Upper lobe of left lung (tissue), 6 donors: ENCODE measurements at regions not wholly inside any gene's neighbourhood (a gene's known extent, or its start where the extent isn't known, plus 50 kb on each side); places are given as distances from the start of the nearest gene placed in this dataset.

Experiments used
- ATAC-seq, 2 donors: fragments of 200-7000 bp; cut with Tn5 transposase; one replicate each; pipeline ENCODE4 v1.9.1; 2022; ENCODE audit warnings: mild to moderate bottlenecking in 2 of 2, moderate library complexity in 2 of 2; ENCODE audit not compliant: low FRiP score in 2 of 2
- DNase-seq, 2 donors: peaks; one replicate each; pipeline ENCODE4 v3.0.0-alpha.2; 2019 to 2020
- H3K27ac ChIP-seq, 4 donors: fragments of 200-600 bp; sonication (generic); one replicate each; pipeline ENCODE4 v1.5.1; 2016 to 2019
- H3K27me3 ChIP-seq, 4 donors: fragments of 200-600 bp; sonication (generic); one replicate each; pipeline ENCODE4 v1.5.1; 2017 to 2019
- H3K36me3 ChIP-seq, 4 donors: fragments of 200-600 bp; sonication (generic); one replicate each; pipeline ENCODE4 v1.5.1; 2016 to 2019
- H3K4me1 ChIP-seq, 4 donors: fragments of 200-600 bp; sonication (generic); one replicate each; pipeline ENCODE4 v1.5.1; 2018 to 2019
- H3K4me3 ChIP-seq, 4 donors: fragments of 200-600 bp; sonication (generic); one replicate each; pipeline ENCODE4 v1.5.1; 2017 to 2019; ENCODE audit warnings: mild to moderate bottlenecking in 2 of 4, moderate library complexity in 1 of 4
- H3K9me3 ChIP-seq, 4 donors: fragments of 200-600 bp; sonication (generic); one replicate each; pipeline ENCODE4 v1.5.1; 2018 to 2019
- CTCF ChIP-seq, 6 experiments: fragments of 450-650 bp in 4 of 6; fragments of 200-600 bp in 2 of 6; sonication (generic) in 2 of 6; IDR thresholded peaks; one replicate each; pipeline ENCODE4 v1.5.1; 2016 to 2019; ENCODE audit warnings: antibody characterized with exemption in 6 of 6
- EP300 ChIP-seq, 4 donors: sonication (generic); formaldehyde crosslinking; IDR thresholded peaks; one replicate each; pipeline ENCODE4 v1.5.1; 2017; ENCODE audit warnings: antibody characterized with exemption in 4 of 4, control low read depth in 2 of 4
- POLR2A ChIP-seq, 4 donors: fragments of 450-650 bp; IDR thresholded peaks; one replicate each; pipeline ENCODE4 v1.5.1; 2016 to 2017; ENCODE audit warnings: antibody characterized with exemption in 4 of 4, mild to moderate bottlenecking in 2 of 4
- POLR2AphosphoS5 ChIP-seq, 2 donors: sonication (generic); formaldehyde crosslinking; IDR thresholded peaks; one replicate each; pipeline ENCODE4 v1.5.1; 2017; ENCODE audit warnings: antibody characterized with exemption in 2 of 2
- WGBS, 2 donors: methylation state at CpG; one replicate each; pipeline ENCODE4 v1.1.5; 2017 to 2018; 5-methylcytosine and 5-hydroxymethylcytosine counted together
- donor health status: DM: no; HTN: no; CAD: no; lungs with moderate emphysema.
- donor health status: DM: no; HTN: yes; CAD: no; lungs with severe emphysema.

- 36 to 43% methylated on average over 2 of the region's 2 CpGs for WGBS, 2 donors
These were observed 74.6 kb downstream of the AASDHPPT start for GRCh38 chr11:106152013-106152412.

GRCh38 chr11:106152824-106153223 is 75.4 kb downstream of the AASDHPPT start:
- WGBS, 2 donors, result 3 to 5% methylated on average over 1 of the region's 1 CpG
- Histone ChIP-seq H3K27ac (no peak overlapping the region), H3K36me3 (no peaks in the 10 kb centered on the region), H3K9me3 (no peaks in the 10 kb centered on the region), H3K27me3 (no peaks in the 10 kb centered on the region), H3K4me3 (no peak overlapping the region), H3K4me1 (peaks cover 0 to 5% (median 0%) of the 10 kb centered on the region in 4 donors)
- ATAC-seq (no peak), DNase-seq (no peak)
- no peak for TF ChIP-seq POLR2A (IDR thresholded peaks at IDR 0.05)
- no peak for TF ChIP-seq POLR2AphosphoS5 (IDR thresholded peaks at IDR 0.05)
- no peak for TF ChIP-seq CTCF (IDR thresholded peaks at IDR 0.05)
- TF ChIP-seq EP300 (IDR thresholded peaks at IDR 0.05), result no peak

More at GRCh38 chr11:106152013-106152412, 74.6 kb downstream of the AASDHPPT start:
- Histone ChIP-seq H3K27ac (no peak overlapping the region), H3K4me3 (no peak overlapping the region), H3K4me1 (peaks cover 0 to 5% (median 0%) of the 10 kb centered on the region in 4 donors), H3K36me3 (no peaks in the 10 kb centered on the region), H3K9me3 (no peaks in the 10 kb centered on the region), H3K27me3 (no peaks in the 10 kb centered on the region)
- DNase-seq (no peak), ATAC-seq (no peak)
- no peak for TF ChIP-seq EP300 (IDR thresholded peaks at IDR 0.05)
- no peak for TF ChIP-seq POLR2A (IDR thresholded peaks at IDR 0.05)
- no peak for TF ChIP-seq POLR2AphosphoS5 (IDR thresholded peaks at IDR 0.05)
- TF ChIP-seq CTCF (IDR thresholded peaks at IDR 0.05), result peak in 1 of 6 experiments; percentile 18

GRCh38 chr11:106156290-106156937 is 79.0 kb downstream of the AASDHPPT start:
- peak in 4 of 6 experiments; percentile 16 to 54 (median 42) for TF ChIP-seq CTCF (IDR thresholded peaks at IDR 0.05)
- TF ChIP-seq EP300 (IDR thresholded peaks at IDR 0.05), result no peak
- no peak for TF ChIP-seq POLR2A (IDR thresholded peaks at IDR 0.05)
- Histone ChIP-seq H3K4me1 (peaks cover 0 to 5% (median 0%) of the 10 kb centered on the region in 4 donors), H3K9me3 (no peaks in the 10 kb centered on the region), H3K36me3 (no peaks in the 10 kb centered on the region), H3K4me3 (no peak overlapping the region), H3K27me3 (no peaks in the 10 kb centered on the region), H3K27ac (no peak overlapping the region)
- DNase-seq (peak in 1 of 2 donors; percentile 24), ATAC-seq (peak in 1 of 2 donors; percentile 76)
- WGBS, 2 donors, result 24 to 25% methylated on average over 4 of the region's 4 CpGs

- ATAC-seq (no peak), DNase-seq (no peak)
- no peak overlapping the region for H3K27ac ChIP-seq
- TF ChIP-seq POLR2AphosphoS5 (IDR thresholded peaks at IDR 0.05) (no peak), EP300 (IDR thresholded peaks at IDR 0.05) (no peak), POLR2A (IDR thresholded peaks at IDR 0.05) (no peak), CTCF (IDR thresholded peaks at IDR 0.05) (no peak)
- no peaks in the 10 kb centered on the region for H3K36me3 ChIP-seq
- H3K27me3 ChIP-seq, result no peaks in the 10 kb centered on the region
- WGBS, 2 donors, result 54 to 56% methylated on average over 3 of the region's 3 CpGs
- H3K9me3 ChIP-seq, result no peaks in the 10 kb centered on the region
- no peak overlapping the region for H3K4me3 ChIP-seq
- peaks cover 0 to 5% (median 0%) of the 10 kb centered on the region in 4 donors for H3K4me1 ChIP-seq
These were observed 80.9 kb downstream of the AASDHPPT start for GRCh38 chr11:106158406-106158805.

GRCh38 chr11:106159836-106160235 is 82.4 kb downstream of the AASDHPPT start:
- H3K27me3 ChIP-seq, result no peaks in the 10 kb centered on the region
- TF ChIP-seq CTCF (IDR thresholded peaks at IDR 0.05) (no peak), POLR2A (IDR thresholded peaks at IDR 0.05) (no peak), EP300 (IDR thresholded peaks at IDR 0.05) (no peak), POLR2AphosphoS5 (IDR thresholded peaks at IDR 0.05) (no peak)
- no peak overlapping the region for H3K4me3 ChIP-seq
- no peaks in the 10 kb centered on the region for H3K9me3 ChIP-seq
- H3K4me1 ChIP-seq, result peaks cover 0 to 5% (median 0%) of the 10 kb centered on the region in 4 donors
- H3K27ac ChIP-seq, result no peak overlapping the region
- no peaks in the 10 kb centered on the region for H3K36me3 ChIP-seq
- ATAC-seq (no peak), DNase-seq (no peak)
